ENCODE measurements at regions not wholly inside any gene's neighbourhood (a gene's known extent, or its start where the extent isn't known, plus 50 kb on each side); places are given as distances from the start of the nearest gene placed in this dataset.
A peak's percentile ranks its signal among the peaks of the same experiment; 100 is the strongest.

GRCh38 chr1:114339379-114339778 is 171.6 kb downstream of the TRIM33 start:
- WGBS, 2 donors: 66 to 69% methylated on average over 6 of the region's 6 CpGs
- no peak for TF ChIP-seq CTCF (IDR thresholded peaks at IDR 0.05; ENCODE audit: control extremely low read depth, extremely low read depth)
- no peaks in the 10 kb centered on the region for H3K36me3 ChIP-seq (ENCODE audit: control insufficient read depth in 4 of 4, insufficient read depth in 4 of 4, low read length in 4 of 4)
- no peak overlapping the region for H3K27ac ChIP-seq (ENCODE audit: low read depth in 1 of 2, low read length in 1 of 2)
- no peak overlapping the region for H3K9ac ChIP-seq (ENCODE audit: insufficient read depth in 1 of 2, low read length in 2 of 2)
- H3K27me3 ChIP-seq (ENCODE audit: control insufficient read depth in 3 of 3, insufficient read depth in 3 of 3, low read length in 2 of 3): no peaks in the 10 kb centered on the region
- peaks cover 0 to 24% (median 0%) of the 10 kb centered on the region in 5 donors for H3K4me1 ChIP-seq (ENCODE audit: control insufficient read depth in 5 of 5, insufficient read depth in 5 of 5, low read length in 5 of 5)
- no peaks in the 10 kb centered on the region for H3K9me3 ChIP-seq (ENCODE audit: control insufficient read depth in 4 of 4, insufficient read depth in 3 of 4, low read length in 3 of 4)
- no peak for ATAC-seq (ENCODE audit: insufficient read depth, low FRiP score)
- no peak overlapping the region for H3K4me3 ChIP-seq
- DNase-seq: no peak

- Histone ChIP-seq H3K4me3 (no peak overlapping the region), H3K9ac (ENCODE audit: insufficient read depth in 1 of 2, low read length in 2 of 2) (peak overlapping the region in 1 of 2 donors; percentile 37), H3K4me1 (ENCODE audit: control insufficient read depth in 5 of 5, insufficient read depth in 5 of 5, low read length in 5 of 5) (peaks cover 0 to 24% (median 0%) of the 10 kb centered on the region in 5 donors), H3K27me3 (ENCODE audit: control insufficient read depth in 3 of 3, insufficient read depth in 3 of 3, low read length in 2 of 3) (no peaks in the 10 kb centered on the region), H3K36me3 (ENCODE audit: control insufficient read depth in 4 of 4, insufficient read depth in 4 of 4, low read length in 4 of 4) (no peaks in the 10 kb centered on the region), H3K27ac (ENCODE audit: low read depth in 1 of 2, low read length in 1 of 2) (no peak overlapping the region), H3K9me3 (ENCODE audit: control insufficient read depth in 4 of 4, insufficient read depth in 3 of 4, low read length in 3 of 4) (no peaks in the 10 kb centered on the region)
- ATAC-seq (ENCODE audit: insufficient read depth, low FRiP score): no peak
- 76 to 83% methylated on average over 11 of the region's 11 CpGs for whole genome bisulfite sequencing, 2 donors
- peak; percentile 33 to 88 (median 68) for DNase-seq
- TF ChIP-seq CTCF (IDR thresholded peaks at IDR 0.05; ENCODE audit: control extremely low read depth, extremely low read depth): no peak
Measured at GRCh38 chr1:114338191-114338890, 172.7 kb downstream of the TRIM33 start.

- Histone ChIP-seq H3K27ac (ENCODE audit: low read depth in 1 of 2, low read length in 1 of 2) (no peak overlapping the region), H3K4me3 (no peak overlapping the region), H3K27me3 (ENCODE audit: control insufficient read depth in 3 of 3, insufficient read depth in 3 of 3, low read length in 2 of 3) (no peaks in the 10 kb centered on the region), H3K9me3 (ENCODE audit: control insufficient read depth in 4 of 4, insufficient read depth in 3 of 4, low read length in 3 of 4) (no peaks in the 10 kb centered on the region), H3K4me1 (ENCODE audit: control insufficient read depth in 5 of 5, insufficient read depth in 5 of 5, low read length in 5 of 5) (peaks cover 0 to 19% (median 0%) of the 10 kb centered on the region in 5 donors), H3K36me3 (ENCODE audit: control insufficient read depth in 4 of 4, insufficient read depth in 4 of 4, low read length in 4 of 4) (no peaks in the 10 kb centered on the region), H3K9ac (ENCODE audit: insufficient read depth in 1 of 2, low read length in 2 of 2) (no peak overlapping the region)
- ATAC-seq (ENCODE audit: insufficient read depth, low FRiP score) (no peak), DNase-seq (no peak)
- TF ChIP-seq CTCF (IDR thresholded peaks at IDR 0.05; ENCODE audit: control extremely low read depth, extremely low read depth): no peak
- WGBS, 2 donors: 83 to 90% methylated on average over 4 of the region's 4 CpGs
Measured at GRCh38 chr1:114337417-114337816, 173.6 kb downstream of the TRIM33 start.

GRCh38 chr1:114336360-114336759 is 174.6 kb downstream of the TRIM33 start:
- DNase-seq (no peak), ATAC-seq (ENCODE audit: insufficient read depth, low FRiP score) (no peak)
- no peak overlapping the region for H3K4me3 ChIP-seq
- no peaks in the 10 kb centered on the region for H3K36me3 ChIP-seq (ENCODE audit: control insufficient read depth in 4 of 4, insufficient read depth in 4 of 4, low read length in 4 of 4)
- no peak for TF ChIP-seq CTCF (IDR thresholded peaks at IDR 0.05; ENCODE audit: control extremely low read depth, extremely low read depth)
- peaks cover 0 to 19% (median 0%) of the 10 kb centered on the region in 5 donors for H3K4me1 ChIP-seq (ENCODE audit: control insufficient read depth in 5 of 5, insufficient read depth in 5 of 5, low read length in 5 of 5)
- no peak overlapping the region for H3K9ac ChIP-seq (ENCODE audit: insufficient read depth in 1 of 2, low read length in 2 of 2)
- H3K27ac ChIP-seq (ENCODE audit: low read depth in 1 of 2, low read length in 1 of 2): no peak overlapping the region
- H3K27me3 ChIP-seq (ENCODE audit: control insufficient read depth in 3 of 3, insufficient read depth in 3 of 3, low read length in 2 of 3): no peaks in the 10 kb centered on the region
- H3K9me3 ChIP-seq (ENCODE audit: control insufficient read depth in 4 of 4, insufficient read depth in 3 of 4, low read length in 3 of 4): no peaks in the 10 kb centered on the region
- WGBS, 2 donors: 91 to 94% methylated on average over 2 of the region's 2 CpGs
